MCF 10A (cell line): ENCODE measurements at regions not wholly inside any gene's neighbourhood (a gene's known extent, or its start where the extent isn't known, plus 50 kb on each side); places are given as distances from the start of the nearest gene placed in this dataset.

Experiments
- BruUV-seq: library from RNA; stranded (reverse); fragments of 400-500 nt; replicated peaks from 2 replicates; lab custom pipeline; 2021; lab: Mats Ljungman, UMichigan
- CTCF ChIA-PET: fragments of 300-600 bp; sonication (Branson Sonifier 250); formaldehyde crosslinking; extraction: SDS; loops from one replicate; lab custom pipeline; 2021; ENCODE audit warnings: antibody characterized with exemption, inconsistent platforms; lab: Yijun Ruan, JAX
- POLR2A ChIA-PET: fragments of 300-600, 350-650 bp; sonication (Branson Sonifier 250); formaldehyde crosslinking; extraction: SDS; loops from one replicate; lab custom pipeline; 2020; ENCODE audit warnings: antibody characterized with exemption, inconsistent platforms; lab: Yijun Ruan, JAX
- DNase-seq: peaks from one replicate; pipeline ENCODE4 v3.0.0-alpha.2; 2018; ENCODE audit not compliant: unreplicated experiment
- H3K27ac Mint-ChIP-seq: one replicate; pipeline ENCODE4 v1.8.0; 2022; ENCODE audit warnings: mild to moderate bottlenecking, low read depth, mixed read lengths; ENCODE audit not compliant: unreplicated experiment
- H3K27me3 Mint-ChIP-seq: one replicate; pipeline ENCODE4 v1.8.0; 2022; ENCODE audit warnings: mixed read lengths; ENCODE audit not compliant: insufficient read depth, unreplicated experiment
- H3K36me3 Mint-ChIP-seq: one replicate; pipeline ENCODE4 v1.8.0; 2022; ENCODE audit warnings: mild to moderate bottlenecking, moderate library complexity, mixed read lengths; ENCODE audit not compliant: insufficient read depth, unreplicated experiment
- H3K4me1 Mint-ChIP-seq: one replicate; pipeline ENCODE4 v1.8.0; 2022; ENCODE audit warnings: mixed read lengths; ENCODE audit not compliant: insufficient read depth, unreplicated experiment
- H3K4me3 Mint-ChIP-seq: one replicate; pipeline ENCODE4 v1.8.0; 2022; ENCODE audit warnings: mild to moderate bottlenecking, moderate library complexity, mixed read lengths; ENCODE audit not compliant: unreplicated experiment
- H3K9me3 Mint-ChIP-seq: one replicate; pipeline ENCODE4 v1.8.0; 2022; ENCODE audit warnings: mixed read lengths; ENCODE audit not compliant: unreplicated experiment
- CTCF ChIP-seq: fragments of 200-600 bp; IDR thresholded peaks from one replicate; pipeline ENCODE4 v1.8.0; 2022; ENCODE audit warnings: antibody characterized with exemption, mild to moderate bottlenecking; ENCODE audit not compliant: unreplicated experiment
- intact Hi-C: fragments of 100-400 bp; cut with micrococcal nuclease; formaldehyde crosslinking; loops from 2 replicates; pipeline ENCODE4 v1.14.1; 2022

GRCh38 chr2:58992062-58992706 is 751.1 kb upstream of the FANCL start:
- Mint-ChIP-seq H3K4me1 (no peaks in the 10 kb centered on the region), H3K36me3 (no peaks in the 10 kb centered on the region), H3K9me3 (no peaks in the 10 kb centered on the region), H3K4me3 (no peak overlapping the region), H3K27ac (no peak overlapping the region), H3K27me3 (no peaks in the 10 kb centered on the region)
- ChIA-PET POLR2A (no interaction called here), CTCF (interaction anchor here (0.7 kb wide), 1 partner anchor 189 kb away, joined by 3 read pairs; no protein-coding TSS in a partner anchor)
- TF ChIP-seq CTCF, result no peak
- BruUV-seq, result no TSS peak
- intact Hi-C loops, result no loop called here
- no peak for DNase-seq

- ChIA-PET CTCF (interaction anchor here (0.7 kb wide), 1 partner anchor 188 kb away, joined by 3 read pairs; no protein-coding TSS in a partner anchor), POLR2A (interaction anchor here (0.7 kb wide), 1 partner anchor 296 kb away, joined by 4 read pairs; no protein-coding TSS in a partner anchor)
- H3K27ac Mint-ChIP-seq, result no peak overlapping the region
- no peak for DNase-seq
- no peaks in the 10 kb centered on the region for H3K36me3 Mint-ChIP-seq
- intact Hi-C loops, result no loop called here
- no peak for TF ChIP-seq CTCF
- H3K4me1 Mint-ChIP-seq, result no peaks in the 10 kb centered on the region
- H3K9me3 Mint-ChIP-seq, result no peaks in the 10 kb centered on the region
- H3K27me3 Mint-ChIP-seq, result no peaks in the 10 kb centered on the region
- no TSS peak for BruUV-seq
- H3K4me3 Mint-ChIP-seq, result no peak overlapping the region
These were observed 750.2 kb upstream of the FANCL start for GRCh38 chr2:58991357-58991756.

- Mint-ChIP-seq H3K27ac (no peak overlapping the region), H3K4me3 (no peak overlapping the region), H3K36me3 (no peaks in the 10 kb centered on the region), H3K9me3 (no peaks in the 10 kb centered on the region), H3K27me3 (no peaks in the 10 kb centered on the region), H3K4me1 (no peaks in the 10 kb centered on the region)
- ChIA-PET POLR2A (no interaction called here), CTCF (no interaction called here)
- no peak for DNase-seq
- BruUV-seq, result no TSS peak
- intact Hi-C loops, result no loop called here
- no peak for TF ChIP-seq CTCF
These were observed 744.4 kb upstream of the FANCL start for GRCh38 chr2:58985541-58985940.

- Mint-ChIP-seq H3K36me3 (no peaks in the 10 kb centered on the region), H3K27ac (no peak overlapping the region), H3K27me3 (no peaks in the 10 kb centered on the region), H3K4me3 (no peak overlapping the region), H3K4me1 (no peaks in the 10 kb centered on the region), H3K9me3 (no peaks in the 10 kb centered on the region)
- TF ChIP-seq CTCF, result no peak
- CTCF ChIA-PET, result no interaction called here
- POLR2A ChIA-PET, result no interaction called here
- intact Hi-C loops, result no loop called here
- no TSS peak for BruUV-seq
- no peak for DNase-seq
These were observed 743.6 kb upstream of the FANCL start for GRCh38 chr2:58984731-58985130.
